DOHH2 (cell line): ENCODE measurements at regions not wholly inside any gene's neighbourhood (a gene's known extent, or its start where the extent isn't known, plus 50 kb on each side); places are given as distances from the start of the nearest gene placed in this dataset.

Source experiments
- H3F3A ChIP-seq: fragments of 200-600 bp; sonication (generic), shearing (Covaris generic); 2 replicates; pipeline ENCODE4 v1.6.0; 2016; ENCODE audit warnings: antibody characterized with exemption, mild to moderate bottlenecking; ENCODE audit not compliant: control insufficient read depth, insufficient read depth
- H3K27ac ChIP-seq: fragments of 200-600 bp; sonication (generic); 2 replicates; pipeline ENCODE4 v1.5.1; 2014; ENCODE audit warnings: low read depth, mild to moderate bottlenecking, low read length, moderate library complexity
- H3K27me3 ChIP-seq: fragments of 200-600 bp; sonication (generic); 2 replicates; pipeline ENCODE4 v1.6.1; 2014; ENCODE audit warnings: mild to moderate bottlenecking, low read length, mixed read lengths; ENCODE audit not compliant: control insufficient read depth
- H3K36me3 ChIP-seq: fragments of 200-600 bp; sonication (generic); 2 replicates; pipeline ENCODE4 v1.6.1; 2014; ENCODE audit warnings: mild to moderate bottlenecking, low read length, moderate library complexity, mixed read lengths; ENCODE audit not compliant: control insufficient read depth
- H3K4me1 ChIP-seq: fragments of 200-600 bp; sonication (generic); 2 replicates; pipeline ENCODE4 v1.6.1; 2014; ENCODE audit warnings: mild to moderate bottlenecking, low read length, mixed read lengths; ENCODE audit not compliant: control insufficient read depth
- H3K4me2 ChIP-seq: fragments of 200-600 bp; sonication (generic); 2 replicates; pipeline ENCODE4 v1.6.0; 2014; ENCODE audit warnings: mild to moderate bottlenecking, low read length, moderate library complexity
- H3K4me3 ChIP-seq: fragments of 200-600 bp; sonication (generic); 2 replicates; pipeline ENCODE4 v1.5.1; 2014; ENCODE audit warnings: mild to moderate bottlenecking, low read length, mixed read lengths
- H3K79me2 ChIP-seq: fragments of 200-600 bp; sonication (generic); 2 replicates; pipeline ENCODE4 v1.6.1; 2014; ENCODE audit warnings: mild to moderate bottlenecking, low read length, mixed read lengths; ENCODE audit not compliant: control insufficient read depth
- H3K9me2 ChIP-seq: fragments of 200-600 bp; sonication (generic); replicated peaks from 2 replicates; pipeline ENCODE4 v1.6.1; 2014; ENCODE audit warnings: mild to moderate bottlenecking, low read length, mixed read lengths; ENCODE audit not compliant: control insufficient read depth
- H3K9me3 ChIP-seq: fragments of 200-600 bp; sonication (generic); 2 replicates; pipeline ENCODE4 v1.6.1; 2014; ENCODE audit warnings: antibody characterized with exemption, low read length, mixed read lengths; ENCODE audit not compliant: control insufficient read depth, insufficient read depth
- H4K20me1 ChIP-seq: fragments of 200-600 bp; sonication (generic); 2 replicates; pipeline ENCODE4 v1.6.0; 2014; ENCODE audit warnings: low read depth, mild to moderate bottlenecking, antibody characterized with exemption, low read length, moderate library complexity; ENCODE audit not compliant: control insufficient read depth, insufficient read depth
- CTCF ChIP-seq: fragments of 200-600 bp; sonication (generic); IDR thresholded peaks from one replicate; pipeline ENCODE4 v1.5.1; 2014; ENCODE audit warnings: antibody characterized with exemption, mild to moderate bottlenecking, low read depth, low read length; ENCODE audit not compliant: poor library complexity, severe bottlenecking
- EZH2phosphoT487 ChIP-seq: fragments of 200-600 bp; sonication (generic); IDR thresholded peaks from 2 replicates; pipeline ENCODE4 v1.6.1; 2017; ENCODE audit warnings: borderline replicate concordance, mild to moderate bottlenecking, antibody characterized with exemption, low read length, moderate library complexity, mixed read lengths

GRCh38 chr11:134843735-134844134 lies 431.7 kb upstream of the B3GAT1 start:
- no peaks in the 10 kb centered on the region for H3K9me3 ChIP-seq
- no peaks in the 10 kb centered on the region for H3K9me2 ChIP-seq
- no peaks in the 10 kb centered on the region for H3K4me1 ChIP-seq
- H3K4me3 ChIP-seq = no peak overlapping the region
- no peaks in the 10 kb centered on the region for H3K79me2 ChIP-seq
- H3K27me3 ChIP-seq = no peaks in the 10 kb centered on the region
- H3F3A ChIP-seq = no peaks in the 10 kb centered on the region
- H3K27ac ChIP-seq = no peak overlapping the region
- H3K4me2 ChIP-seq = no peak overlapping the region
- H4K20me1 ChIP-seq = no peaks in the 10 kb centered on the region
- no peaks in the 10 kb centered on the region for H3K36me3 ChIP-seq
- TF ChIP-seq CTCF (no peak), EZH2phosphoT487 (no peak)

GRCh38 chr11:134843020-134843419 lies 431.0 kb upstream of the B3GAT1 start:
- Histone ChIP-seq H4K20me1 (no peaks in the 10 kb centered on the region), H3K27me3 (no peaks in the 10 kb centered on the region), H3K4me3 (no peak overlapping the region), H3K79me2 (no peaks in the 10 kb centered on the region), H3K4me1 (no peaks in the 10 kb centered on the region), H3F3A (no peaks in the 10 kb centered on the region), H3K36me3 (no peaks in the 10 kb centered on the region), H3K9me3 (no peaks in the 10 kb centered on the region), H3K27ac (no peak overlapping the region), H3K4me2 (no peak overlapping the region), H3K9me2 (no peaks in the 10 kb centered on the region)
- TF ChIP-seq EZH2phosphoT487 (no peak), CTCF (no peak)

- Histone ChIP-seq H3K9me2 (no peaks in the 10 kb centered on the region), H3K27me3 (no peaks in the 10 kb centered on the region), H3K4me2 (no peak overlapping the region)
Observed at GRCh38 chr11:134841972-134842371, 429.9 kb upstream of the B3GAT1 start.

More at GRCh38 chr11:134841972-134842371, 429.9 kb upstream of the B3GAT1 start:
- TF ChIP-seq CTCF (no peak), EZH2phosphoT487 (no peak)
- H3K27ac ChIP-seq = no peak overlapping the region
- H4K20me1 ChIP-seq = no peaks in the 10 kb centered on the region
- no peaks in the 10 kb centered on the region for H3F3A ChIP-seq
- no peaks in the 10 kb centered on the region for H3K9me3 ChIP-seq
- no peaks in the 10 kb centered on the region for H3K36me3 ChIP-seq
- no peak overlapping the region for H3K4me3 ChIP-seq
- no peaks in the 10 kb centered on the region for H3K4me1 ChIP-seq
- no peaks in the 10 kb centered on the region for H3K79me2 ChIP-seq
